Stimulated activated effector memory CD8-positive, alpha-beta T cell treated with anti-CD3 and anti-CD28 coated beads, Interleukin-12 subunit alpha, Interleukin-12 subunit beta, amount 100 ng/mL, for 72 hours (primary cell): ENCODE measurements at regions not wholly inside any gene's neighbourhood (a gene's known extent, or its start where the extent isn't known, plus 50 kb on each side); places are given as distances from the start of the nearest gene placed in this dataset.
A peak's percentile ranks its signal among the peaks of the same experiment; 100 is the strongest.

Experiments
- ATAC-seq: fragments of 150-1000 bp; cut with Tn5 transposase; 2 replicates; pipeline ENCODE4 v1.10.0; 2021
- DNase-seq, 2 donors: peaks; one replicate each; pipeline ENCODE4 v3.0.0; 2021 to 2022; ENCODE audit warnings: low spot score in 2 of 2
- H3K27ac Mint-ChIP-seq: one replicate; pipeline ENCODE4 v1.8.0; 2022; ENCODE audit warnings: mild to moderate bottlenecking, mixed read lengths
- H3K36me3 Mint-ChIP-seq: one replicate; pipeline ENCODE4 v1.8.0; 2022; ENCODE audit warnings: mild to moderate bottlenecking, mixed read lengths
- H3K4me1 Mint-ChIP-seq: one replicate; pipeline ENCODE4 v1.8.0; 2022; ENCODE audit warnings: mixed read lengths
- H3K4me3 Mint-ChIP-seq: one replicate; pipeline ENCODE4 v1.8.0; 2022; ENCODE audit warnings: mild to moderate bottlenecking, mixed read lengths
- H3K9me3 Mint-ChIP-seq: one replicate; pipeline ENCODE4 v1.8.0; 2022; ENCODE audit warnings: mixed read lengths

DNA sequence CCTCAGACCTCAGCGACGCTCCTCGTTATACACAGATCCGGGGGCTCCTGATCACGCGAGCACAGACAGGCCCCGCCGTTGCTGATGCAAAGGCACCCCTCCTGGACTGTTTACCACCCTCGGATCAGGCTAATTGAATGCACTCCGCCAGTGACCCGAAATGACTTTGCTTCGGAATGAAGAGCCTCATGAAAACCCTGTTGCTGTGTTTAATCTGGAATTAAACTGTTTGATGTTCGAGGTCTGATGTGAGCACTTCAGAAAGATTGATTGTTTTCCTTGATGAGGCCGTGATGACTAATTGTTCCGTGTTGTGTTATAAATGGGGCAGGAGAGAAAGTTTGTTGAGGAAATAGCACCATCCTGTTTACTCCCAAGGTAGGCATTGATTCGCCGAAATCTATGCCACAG is 190.5 kb upstream of the PPP1R26 start:
- no peak for ATAC-seq
- H3K4me3 Mint-ChIP-seq = no peak overlapping the region

DNA sequence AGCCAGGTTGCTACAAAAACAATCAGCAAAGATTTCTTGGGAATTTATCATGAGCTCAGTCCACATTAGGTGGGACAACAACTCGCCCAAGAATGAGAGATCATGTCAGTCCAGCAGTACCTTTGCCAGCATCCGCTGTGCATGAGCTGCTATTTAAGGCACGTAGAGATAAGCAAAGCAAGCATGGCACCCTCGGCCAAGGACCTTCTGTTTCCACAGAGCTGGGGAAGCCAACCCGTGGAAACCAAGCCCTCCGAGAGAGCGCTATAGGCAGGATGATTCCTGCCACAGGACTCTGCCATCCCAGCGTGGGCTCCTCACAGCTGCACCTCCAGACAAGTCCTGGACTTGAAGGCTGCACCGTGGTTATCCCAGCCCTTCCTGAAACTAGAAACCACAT is 189.5 kb upstream of the PPP1R26 start:
- DNase-seq (no peak), ATAC-seq (no peak)
- Mint-ChIP-seq H3K4me3 (no peak overlapping the region), H3K27ac (no peak overlapping the region), H3K36me3 (no peaks in the 10 kb centered on the region), H3K4me1 (peaks cover 6% of the 10 kb centered on the region), H3K9me3 (no peaks in the 10 kb centered on the region)

More for the DNA sequence above, 190.5 kb upstream of the PPP1R26 start:
- Mint-ChIP-seq H3K27ac (no peak overlapping the region), H3K36me3 (no peaks in the 10 kb centered on the region), H3K4me1 (peaks cover 6% of the 10 kb centered on the region), H3K9me3 (no peaks in the 10 kb centered on the region)
- no peak for DNase-seq

DNA sequence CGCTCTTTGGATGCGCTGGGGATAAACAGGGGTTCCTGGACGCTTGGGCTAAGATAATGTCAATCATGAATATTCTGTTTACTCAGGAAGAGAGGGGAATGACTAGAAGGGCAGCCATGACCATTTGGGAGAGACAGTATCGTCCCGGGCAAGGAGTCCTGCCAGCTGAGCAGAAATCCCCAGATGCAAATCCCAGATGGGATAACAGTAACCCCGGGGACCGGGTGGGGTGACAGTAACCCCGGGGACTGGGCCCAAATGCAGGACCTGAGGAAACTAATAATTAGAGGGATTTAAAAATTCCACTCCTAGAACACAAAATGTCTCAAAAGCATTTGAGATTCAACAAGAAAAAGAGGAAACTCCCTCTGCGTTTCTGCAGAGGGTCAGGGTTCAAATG is 189.0 kb upstream of the PPP1R26 start:
- DNase-seq (no peak), ATAC-seq (no peak)
- no peaks in the 10 kb centered on the region for H3K36me3 Mint-ChIP-seq
- no peak overlapping the region for H3K4me3 Mint-ChIP-seq
- no peak overlapping the region for H3K27ac Mint-ChIP-seq
- no peaks in the 10 kb centered on the region for H3K9me3 Mint-ChIP-seq
- H3K4me1 Mint-ChIP-seq = peaks cover 6% of the 10 kb centered on the region

DNA sequence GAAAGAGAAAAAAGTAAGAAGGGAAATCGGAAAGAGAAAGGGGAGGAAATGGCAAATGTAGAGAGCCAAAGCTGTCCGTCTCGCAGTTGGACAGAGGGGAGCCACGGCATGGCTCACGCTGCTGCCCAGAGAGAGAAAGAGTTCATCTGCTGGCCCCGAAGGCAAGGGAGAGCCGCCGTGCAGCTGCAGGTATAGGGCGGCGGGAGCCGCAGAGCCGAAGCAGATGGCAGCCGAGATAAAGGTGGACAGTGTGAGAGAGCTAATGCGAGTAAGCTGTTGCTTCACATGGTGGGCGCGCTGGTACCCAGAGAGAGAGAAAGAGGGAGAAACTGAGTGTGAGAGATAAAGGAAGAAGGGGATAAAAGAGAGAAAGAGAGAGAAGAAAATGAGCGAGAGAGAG is 188.4 kb upstream of the PPP1R26 start:
- Mint-ChIP-seq H3K27ac (no peak overlapping the region), H3K36me3 (no peaks in the 10 kb centered on the region), H3K4me1 (peaks cover 6% of the 10 kb centered on the region), H3K9me3 (no peaks in the 10 kb centered on the region), H3K4me3 (no peak overlapping the region)
- no peak for ATAC-seq
- no peak for DNase-seq

DNA sequence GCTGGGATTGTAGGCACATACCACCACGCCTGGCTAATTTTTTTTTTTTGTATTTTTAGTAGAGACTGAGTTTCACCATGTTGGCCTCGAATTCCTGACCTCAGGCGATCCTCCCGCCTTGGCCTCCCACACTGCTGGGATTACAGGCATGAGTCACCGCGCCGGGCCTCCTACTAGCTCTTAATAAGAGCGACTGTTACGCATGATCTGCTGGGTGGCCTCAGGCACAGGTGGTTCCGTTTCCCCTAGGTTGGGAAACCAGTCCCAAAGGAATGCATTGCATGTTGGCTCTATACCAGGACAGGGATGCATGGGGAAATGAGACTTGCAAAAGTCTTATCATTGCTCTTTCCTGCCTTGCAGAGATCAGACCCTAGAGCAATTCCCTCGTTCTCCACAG is 184.7 kb upstream of the PPP1R26 start:
- no peak for ATAC-seq

DNA sequence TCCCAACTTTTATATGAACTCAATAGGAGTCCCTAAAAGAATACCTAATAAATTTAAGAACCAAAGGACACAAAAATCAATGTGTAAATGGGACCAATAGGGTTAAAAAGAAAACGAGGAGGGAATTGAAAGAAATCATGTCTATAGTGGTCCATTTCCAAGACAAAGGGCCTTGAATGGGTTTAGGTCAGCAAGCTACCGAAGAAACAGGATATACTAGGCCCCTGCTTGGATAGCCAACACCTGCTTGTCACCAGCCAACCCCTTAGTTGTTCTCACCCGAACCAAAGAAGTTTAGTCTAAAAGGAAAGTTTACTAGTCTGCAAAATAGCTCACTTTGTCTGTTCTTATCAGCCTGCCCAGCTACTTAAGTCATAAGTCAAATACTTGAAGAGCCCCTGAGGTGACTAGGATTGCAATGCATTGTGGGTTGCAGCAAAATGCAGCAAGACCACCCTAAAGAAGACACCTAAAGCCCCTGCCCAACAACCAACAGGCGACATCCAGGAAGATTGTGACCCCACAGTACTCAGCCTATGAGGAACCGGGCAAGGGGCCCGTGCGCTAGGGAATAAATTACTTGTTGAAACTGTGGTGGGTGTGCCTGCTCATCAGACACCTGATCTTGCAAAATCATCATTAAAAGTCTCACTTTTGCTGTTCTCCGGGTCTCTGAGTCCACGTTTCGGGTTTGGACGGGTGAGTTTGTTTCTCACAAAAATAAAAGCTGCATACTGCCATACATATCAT is 183.9 kb upstream of the PPP1R26 start:
- Mint-ChIP-seq H3K4me1 (no peaks in the 10 kb centered on the region), H3K36me3 (no peaks in the 10 kb centered on the region), H3K27ac (no peak overlapping the region), H3K4me3 (no peak overlapping the region), H3K9me3 (no peaks in the 10 kb centered on the region)
- DNase-seq (no peak), ATAC-seq (no peak)

More for the DNA sequence above, 184.7 kb upstream of the PPP1R26 start:
- Mint-ChIP-seq H3K27ac (no peak overlapping the region), H3K4me3 (no peak overlapping the region), H3K36me3 (no peaks in the 10 kb centered on the region), H3K9me3 (no peaks in the 10 kb centered on the region), H3K4me1 (no peaks in the 10 kb centered on the region)
- no peak for DNase-seq

DNA sequence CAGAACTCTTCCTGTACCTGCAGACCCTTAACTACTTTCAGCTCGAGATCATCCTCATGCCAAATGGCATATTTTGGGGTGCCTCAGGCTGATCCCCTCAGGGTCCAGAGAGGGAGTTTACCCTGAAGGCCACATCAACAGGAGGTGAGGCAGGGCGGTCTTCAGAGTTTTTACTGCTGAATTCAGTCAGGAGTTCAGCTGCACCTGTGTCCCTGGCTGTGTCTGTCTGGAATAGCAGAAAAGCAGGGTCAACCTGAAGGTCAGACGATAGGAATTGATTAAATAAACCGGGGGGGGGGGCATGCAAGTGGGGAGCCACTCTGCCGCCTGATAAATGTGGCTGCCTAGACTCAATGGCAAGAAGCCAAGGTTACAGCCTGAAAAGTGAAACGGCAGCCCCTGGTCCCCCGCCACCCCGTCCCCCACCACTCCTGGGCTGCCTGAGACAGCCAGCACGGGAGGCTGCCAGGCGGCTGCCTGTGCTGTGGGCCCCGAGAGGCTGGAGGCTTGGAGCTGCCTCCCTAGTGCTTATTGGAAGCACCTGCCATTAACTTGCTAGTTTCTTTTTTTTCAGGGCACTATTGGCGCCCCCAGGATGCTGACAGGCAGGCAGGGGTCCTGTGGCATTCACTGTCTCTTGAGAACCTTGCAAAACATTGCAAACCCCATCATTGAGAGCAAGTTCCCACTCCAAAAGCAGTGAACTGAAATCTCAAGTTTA is 182.7 kb upstream of the PPP1R26 start:
- DNase-seq (no peak), ATAC-seq (no peak)
- no peaks in the 10 kb centered on the region for H3K4me1 Mint-ChIP-seq
- no peak overlapping the region for H3K27ac Mint-ChIP-seq
- H3K4me3 Mint-ChIP-seq = no peak overlapping the region
- no peaks in the 10 kb centered on the region for H3K36me3 Mint-ChIP-seq
- H3K9me3 Mint-ChIP-seq = no peaks in the 10 kb centered on the region

DNA sequence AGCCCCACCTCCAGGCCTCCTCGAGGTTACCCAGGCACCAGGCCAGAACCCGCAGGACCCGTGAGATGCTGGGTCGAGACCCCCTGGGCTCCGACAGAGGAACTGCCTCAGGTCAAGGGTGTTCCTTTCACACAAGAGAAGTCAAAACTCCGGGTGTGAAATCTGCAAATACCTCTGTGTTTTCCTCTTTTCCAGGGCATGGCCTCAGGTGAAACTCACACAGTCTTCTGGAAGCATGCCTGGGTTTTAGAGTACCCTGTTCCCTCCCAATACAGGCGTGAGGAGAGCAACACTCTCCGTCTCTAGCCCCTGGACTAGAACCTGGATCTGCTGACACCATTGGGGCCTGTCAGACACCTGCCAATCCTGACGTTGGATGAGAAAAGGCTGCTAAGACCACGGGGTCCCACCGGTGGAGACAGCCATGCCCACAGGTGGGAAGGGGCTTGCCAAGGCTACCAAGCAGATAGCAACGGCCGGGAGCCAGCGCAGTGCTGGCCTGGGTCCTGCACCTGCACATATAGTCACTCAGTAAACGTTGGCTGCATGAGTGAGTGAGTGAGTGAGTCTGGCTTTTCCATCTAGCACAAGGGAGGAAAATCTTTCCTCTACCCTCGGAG is 182.0 kb upstream of the PPP1R26 start:
- DNase-seq (no peak), ATAC-seq (no peak)
- H3K36me3 Mint-ChIP-seq = no peaks in the 10 kb centered on the region
- H3K4me1 Mint-ChIP-seq = no peaks in the 10 kb centered on the region
- no peak overlapping the region for H3K27ac Mint-ChIP-seq
- H3K9me3 Mint-ChIP-seq = no peaks in the 10 kb centered on the region
- H3K4me3 Mint-ChIP-seq = no peak overlapping the region

DNA sequence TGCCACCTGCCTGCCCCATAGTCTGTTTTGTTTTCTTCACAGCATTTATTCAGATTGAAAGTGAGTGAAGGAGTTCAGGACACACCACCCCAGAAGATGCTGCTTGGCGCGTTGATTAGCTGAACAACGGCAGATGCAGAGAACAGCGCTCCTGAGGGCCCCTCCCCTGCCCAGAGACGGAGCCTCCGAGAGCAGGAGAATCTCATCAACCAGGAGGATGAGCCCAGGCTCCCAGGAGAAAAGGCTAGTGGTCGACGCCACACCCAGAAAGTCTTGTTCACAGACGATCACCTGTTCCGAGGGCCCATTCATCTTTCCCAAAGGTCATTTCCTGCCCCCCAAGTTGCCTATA is 180.4 kb upstream of the PPP1R26 start:
- DNase-seq = no peak
- ATAC-seq = no peak
- Mint-ChIP-seq H3K4me1 (no peaks in the 10 kb centered on the region), H3K27ac (no peak overlapping the region), H3K9me3 (peaks cover 4% of the 10 kb centered on the region), H3K36me3 (no peaks in the 10 kb centered on the region), H3K4me3 (no peak overlapping the region)

DNA sequence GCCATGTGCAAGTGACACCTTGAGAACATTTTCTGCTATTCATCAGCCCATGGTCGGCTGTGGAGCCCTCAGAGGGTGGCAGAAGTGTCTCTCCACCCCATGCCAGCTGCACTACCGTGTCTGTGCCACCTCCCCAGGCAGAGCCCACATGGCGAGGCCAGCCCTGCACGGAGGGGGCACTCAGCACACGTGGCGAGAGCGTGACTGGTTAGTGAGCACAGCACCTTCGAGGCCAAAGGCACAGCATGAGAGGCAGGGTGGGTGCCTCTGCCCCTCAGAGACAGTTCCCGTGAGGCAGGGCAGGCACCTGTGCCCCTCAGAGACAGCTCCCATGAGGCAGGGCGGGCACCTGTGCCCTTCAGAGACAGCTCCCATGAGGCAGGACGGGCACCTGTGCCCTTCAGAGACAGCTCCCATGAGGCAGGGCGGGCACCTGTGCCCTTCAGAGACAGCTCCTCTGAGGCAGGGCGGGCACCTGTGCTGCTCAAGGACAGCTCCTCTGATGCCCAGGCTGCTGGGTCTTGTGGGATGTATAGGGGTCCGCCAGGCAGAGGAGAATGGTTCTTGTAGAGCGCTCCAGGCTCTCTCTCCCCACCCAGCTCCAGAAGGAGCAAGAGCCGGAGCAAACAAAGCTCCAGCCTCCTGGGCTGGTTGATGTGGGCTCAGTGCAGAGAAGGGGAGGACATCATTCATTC is 179.8 kb upstream of the PPP1R26 start:
- H3K4me1 Mint-ChIP-seq = no peaks in the 10 kb centered on the region
- H3K27ac Mint-ChIP-seq = peak overlapping the region; percentile 50
- ATAC-seq (no peak), DNase-seq (no peak)
- peaks cover 4% of the 10 kb centered on the region for H3K9me3 Mint-ChIP-seq
- H3K36me3 Mint-ChIP-seq = no peaks in the 10 kb centered on the region
- no peak overlapping the region for H3K4me3 Mint-ChIP-seq

DNA sequence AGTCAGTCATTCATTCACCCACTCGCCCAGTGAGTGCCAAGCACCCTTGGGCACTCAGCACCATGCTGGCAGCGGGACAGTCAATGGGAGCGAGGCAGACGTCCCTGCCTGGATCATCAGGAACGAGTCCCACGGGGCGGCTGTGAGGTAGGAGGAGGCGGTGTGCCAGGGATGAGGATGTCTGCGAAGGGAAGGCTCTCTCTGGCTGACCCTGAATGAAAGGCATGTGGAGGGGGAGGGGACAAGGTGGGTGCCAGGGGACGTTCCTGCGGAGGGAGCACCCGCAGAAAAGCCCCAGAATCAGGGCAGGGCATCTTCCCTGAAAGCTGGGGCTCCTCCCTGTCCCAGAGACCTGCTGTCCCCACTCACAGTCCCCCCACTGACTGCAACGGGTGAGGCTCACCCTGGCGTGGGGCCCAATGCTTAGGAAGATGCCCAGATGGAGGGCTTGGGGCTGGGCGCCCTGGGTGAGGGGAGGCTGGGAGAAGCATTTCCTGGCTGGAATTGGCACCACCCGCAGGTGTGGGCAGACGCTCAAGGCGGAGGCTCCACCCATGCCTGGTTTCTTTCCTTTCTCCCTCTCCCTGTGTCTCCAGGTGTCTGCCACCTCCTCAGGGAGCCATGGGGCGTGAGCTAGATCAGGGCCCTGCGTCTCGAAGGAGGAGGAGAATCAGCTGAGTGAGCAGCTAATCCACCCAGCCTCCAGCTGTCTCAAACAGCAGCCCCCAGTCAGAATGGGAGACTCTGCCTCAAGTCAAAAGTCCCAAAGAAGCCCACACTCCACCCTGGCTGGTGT is 179.0 kb upstream of the PPP1R26 start:
- Mint-ChIP-seq H3K36me3 (no peaks in the 10 kb centered on the region), H3K4me3 (no peak overlapping the region), H3K9me3 (peaks cover 4% of the 10 kb centered on the region), H3K27ac (peak overlapping the region; percentile 50), H3K4me1 (no peaks in the 10 kb centered on the region)
- DNase-seq (no peak), ATAC-seq (no peak)

DNA sequence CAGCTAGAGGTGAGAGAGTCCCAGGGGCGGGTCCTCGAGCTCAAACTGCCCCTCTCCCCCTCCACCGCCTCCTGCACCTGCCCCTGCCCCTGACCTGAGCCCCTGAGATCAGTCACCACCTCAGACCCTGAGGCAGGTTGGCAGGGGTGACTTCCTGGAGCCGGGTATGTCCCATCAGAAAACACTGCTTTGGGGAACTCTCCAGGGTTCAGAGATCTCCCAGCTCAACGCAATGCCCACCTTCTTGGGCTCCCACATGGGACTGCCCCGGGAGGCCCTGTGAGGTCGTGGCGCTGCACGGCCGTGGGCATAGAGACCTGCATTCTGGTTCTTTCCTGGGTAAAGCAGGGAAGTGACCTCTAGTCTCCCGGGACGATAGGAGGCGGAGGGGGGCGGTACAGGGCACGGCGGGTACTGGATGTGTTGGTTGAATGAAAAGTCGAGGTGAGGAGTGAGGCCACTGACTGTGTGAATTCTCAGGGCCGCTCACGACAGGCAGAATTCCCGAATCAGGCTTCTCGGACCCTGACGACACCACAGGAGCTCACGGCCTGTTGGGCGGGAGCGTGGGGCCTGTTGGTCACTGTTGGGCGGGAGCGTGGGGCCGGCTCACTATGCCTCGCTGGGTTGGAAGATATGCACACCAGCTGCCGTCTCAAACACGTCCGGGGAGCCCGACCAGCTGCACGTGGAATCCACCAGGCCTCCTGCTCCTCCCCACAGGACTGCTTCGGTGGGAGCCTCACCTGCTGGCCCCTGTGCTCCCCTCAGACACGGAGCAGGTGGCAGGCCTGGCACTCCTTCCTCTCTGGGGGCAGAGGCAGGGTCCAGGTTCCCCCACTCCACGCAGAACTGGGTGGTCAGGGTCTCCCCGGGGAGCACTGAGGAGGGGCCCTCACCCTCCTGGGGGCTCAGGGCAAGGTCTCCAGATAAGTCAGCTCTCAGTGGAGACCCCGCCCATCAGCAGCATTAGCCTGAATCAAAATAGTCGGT is 178.0 kb upstream of the PPP1R26 start:
- H3K36me3 Mint-ChIP-seq = no peaks in the 10 kb centered on the region
- no peak overlapping the region for H3K27ac Mint-ChIP-seq
- no peak for ATAC-seq
- H3K4me3 Mint-ChIP-seq = no peak overlapping the region
- no peaks in the 10 kb centered on the region for H3K4me1 Mint-ChIP-seq
- DNase-seq = no peak
- H3K9me3 Mint-ChIP-seq = peaks cover 4% of the 10 kb centered on the region

DNA sequence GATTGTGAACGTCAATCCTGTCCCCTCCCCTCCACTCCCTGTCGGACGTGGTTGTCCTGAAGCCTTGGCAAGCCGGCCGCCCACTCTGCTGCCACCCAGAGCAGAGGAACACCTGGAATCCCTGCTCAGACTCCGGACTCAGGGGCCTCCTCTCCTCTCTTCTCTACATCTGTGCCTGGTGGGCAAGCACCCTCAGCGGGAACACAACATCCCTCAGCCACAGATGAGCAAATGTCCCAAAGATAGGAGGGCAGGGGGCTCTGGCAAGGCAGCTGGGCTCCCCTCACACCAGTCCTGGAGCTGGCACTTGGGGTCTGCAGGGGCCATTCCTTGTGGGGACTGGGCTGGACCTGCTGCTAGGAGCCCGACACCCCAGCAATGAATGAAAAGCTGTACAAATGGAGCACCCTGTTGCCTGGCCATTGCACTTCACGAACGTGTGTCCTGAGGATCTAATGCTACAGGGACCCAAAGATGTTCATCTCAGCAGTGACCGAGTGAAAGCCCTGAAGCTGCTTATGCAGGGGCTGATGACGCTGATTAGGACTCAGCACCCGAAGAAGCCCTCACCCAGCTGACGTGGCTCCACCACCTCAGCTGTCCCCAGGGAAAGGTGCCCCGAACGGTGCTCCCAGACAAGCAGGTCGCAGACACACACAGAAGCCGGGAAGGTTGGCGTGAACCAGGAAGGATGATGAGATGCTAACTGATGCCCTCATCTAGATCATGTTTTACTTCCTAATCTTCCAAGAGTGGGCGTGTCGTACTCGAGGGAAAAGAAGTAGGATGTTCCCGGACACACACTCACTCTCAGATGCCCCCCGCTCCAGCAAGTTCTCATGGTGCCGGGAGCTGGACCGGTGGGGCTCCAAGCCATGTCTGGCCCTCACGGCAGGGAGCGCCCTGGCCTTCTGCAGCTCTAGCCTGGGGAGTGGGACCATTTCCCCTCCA is 177.0 kb upstream of the PPP1R26 start:
- no peak for ATAC-seq
- H3K4me1 Mint-ChIP-seq = no peaks in the 10 kb centered on the region
- H3K27ac Mint-ChIP-seq = no peak overlapping the region
- no peaks in the 10 kb centered on the region for H3K36me3 Mint-ChIP-seq
- peaks cover 4% of the 10 kb centered on the region for H3K9me3 Mint-ChIP-seq
- DNase-seq = no peak
- no peak overlapping the region for H3K4me3 Mint-ChIP-seq
